HepG2 (cell line): ENCODE measurements at regions not wholly inside any gene's neighbourhood (a gene's known extent, or its start where the extent isn't known, plus 50 kb on each side); places are given as distances from the start of the nearest gene placed in this dataset.

Experiments used
- ATAC-seq: fragments of 200-7000 bp; cut with Tn5 transposase; 3 replicates; pipeline ENCODE4 v1.9.1; 2020; ENCODE audit warnings: mild to moderate bottlenecking, moderate library complexity
- BruUV-seq: library from RNA; stranded (reverse); fragments of 400-500 nt; replicated peaks from 2 replicates; lab custom pipeline; 2021; lab: Mats Ljungman, UMichigan
- CTCF ChIA-PET: fragments of 300-600 bp; formaldehyde crosslinking; extraction: SDS; loops from one replicate; lab custom pipeline; 2021; ENCODE audit warnings: low total read pairs, inconsistent platforms, low intra/inter-chr PET ratio; lab: Yijun Ruan, JAX
- POLR2A ChIA-PET: fragments of 350-600 bp; sonication (Branson Sonifier 250); formaldehyde crosslinking; loops from one replicate; lab custom pipeline; 2020; ENCODE audit warnings: antibody characterized with exemption, inconsistent platforms; lab: Yijun Ruan, JAX
- DNase-seq: peaks from one replicate; pipeline ENCODE4 v3.0.0-alpha.2; 2015; ENCODE audit warnings: low spot score
- FAIRE-seq: peaks from 3 replicates; lab custom pipeline; 2011; peaks lifted over from hg19 to GRCh38; lab: Jason Lieb, UNC
- H2AFZ ChIP-seq: one replicate; pipeline ENCODE4 v1.6.1; 2011; ENCODE audit warnings: low read length, inconsistent platforms
- H3K27ac ChIP-seq: fragments of 300-600 bp; 3 replicates; pipeline ENCODE4 v1.8.0; 2011; ENCODE audit warnings: mixed run types, mild to moderate bottlenecking, mixed read lengths, low read length, inconsistent platforms; ENCODE audit not compliant: insufficient read depth; ENCODE audit errors: extremely low read length
- H3K27me3 ChIP-seq, 2 experiments: fragments of 200-600 bp in 1 of 2; 2 replicates in 1 of 2; 3 replicates in 1 of 2; pipeline versions ENCODE4 v1.6.0 to v1.8.0; 2011; ENCODE audit warnings: low read length in 2 of 2, mild to moderate bottlenecking in 2 of 2, moderate library complexity in 2 of 2, inconsistent platforms in 1 of 2; ENCODE audit not compliant: insufficient read depth in 2 of 2, control insufficient read depth in 1 of 2
- H3K36me3 ChIP-seq, 2 experiments: fragments of 200-600 bp in 1 of 2; replicated peaks in 1 of 2; 2 replicates in 1 of 2; 3 replicates in 1 of 2; pipeline versions ENCODE4 v1.5.1 to v1.8.0; 2011; ENCODE audit warnings: low read length in 2 of 2, inconsistent platforms in 1 of 2; ENCODE audit not compliant: insufficient read depth in 2 of 2, control insufficient read depth in 1 of 2
- H3K4me1 ChIP-seq: 2 replicates; pipeline ENCODE4 v1.5.1; 2012; ENCODE audit warnings: low read length, inconsistent platforms; ENCODE audit not compliant: insufficient read depth
- H3K4me2 ChIP-seq: 2 replicates; pipeline ENCODE4 v1.6.0; 2011; ENCODE audit warnings: low read depth, low read length, inconsistent platforms
- H3K4me3 ChIP-seq, 3 experiments: fragments of 200-600 bp in 1 of 3; sonication (generic), shearing (Covaris generic) in 1 of 3; replicated peaks in 1 of 3; 2 replicates each; pipeline ENCODE4 v1.5.1; 2011 to 2016; ENCODE audit warnings: low read length in 3 of 3, inconsistent platforms in 2 of 3, low read depth in 2 of 3, mild to moderate bottlenecking in 2 of 3, control low read depth in 1 of 3, mixed read lengths in 1 of 3; ENCODE audit not compliant: insufficient read depth in 1 of 3
- H3K79me2 ChIP-seq: one replicate; pipeline ENCODE4 v1.6.1; 2011; ENCODE audit warnings: low read length, inconsistent platforms; ENCODE audit not compliant: insufficient read depth
- H3K9ac ChIP-seq: 2 replicates; pipeline ENCODE4 v1.6.0; 2011; ENCODE audit warnings: mild to moderate bottlenecking, low read depth, low read length, inconsistent platforms; ENCODE audit not compliant: insufficient read depth
- H3K9me3 ChIP-seq: 2 replicates; pipeline ENCODE4 v1.5.1; 2012; ENCODE audit warnings: mild to moderate bottlenecking, low read length
- H4K20me1 ChIP-seq: 2 replicates; pipeline ENCODE4 v1.6.0; 2011; ENCODE audit warnings: inconsistent platforms, mild to moderate bottlenecking, low read length, moderate library complexity; ENCODE audit not compliant: insufficient read depth
- ADNP ChIP-seq: sonication (generic); formaldehyde crosslinking; IDR thresholded peaks from 2 replicates; pipeline ENCODE4 v1.4.0; 2020; ENCODE audit warnings: missing genetic modification reagents
- GLI4 ChIP-seq: sonication (generic); formaldehyde crosslinking; IDR thresholded peaks from 2 replicates; pipeline ENCODE4 v1.5.1; 2020; ENCODE audit warnings: missing genetic modification reagents, mild to moderate bottlenecking, moderate library complexity, borderline replicate concordance
- PAX8 ChIP-seq: sonication (generic); formaldehyde crosslinking; IDR thresholded peaks from 2 replicates; pipeline ENCODE4 v1.8.0; 2022; ENCODE audit warnings: mild to moderate bottlenecking, missing genetic modification reagents, borderline replicate concordance
- PLRG1 ChIP-seq: fragments of 450-650 bp; conservative IDR thresholded peaks from 2 replicates; pipeline ENCODE4 v1.6.1; 2016
- SOX13 ChIP-seq, 3 experiments: fragments of 450-650 bp in 1 of 3; sonication (generic) in 1 of 3; formaldehyde crosslinking in 1 of 3; IDR thresholded peaks in 2 of 3; conservative IDR thresholded peaks in 1 of 3; 2 replicates each; pipeline versions ENCODE4 v1.5.0 to v1.6.1; 2016 to 2020; ENCODE audit warnings: antibody characterized with exemption in 1 of 3, mild to moderate bottlenecking in 1 of 3, missing compliant biosample characterization in 1 of 3, missing genetic modification reagents in 1 of 3, moderate library complexity in 1 of 3
- SP2 ChIP-seq: sonication (generic); formaldehyde crosslinking; IDR thresholded peaks from 2 replicates; pipeline ENCODE4 v1.5.1; 2020; ENCODE audit warnings: mild to moderate bottlenecking, missing genetic modification reagents
- SPEN ChIP-seq: sonication (generic); formaldehyde crosslinking; IDR thresholded peaks from 2 replicates; pipeline ENCODE4 v1.5.1; 2020; ENCODE audit warnings: low read depth, mild to moderate bottlenecking, missing genetic modification reagents
- TBL1XR1 ChIP-seq: fragments of 150-350 bp; IDR thresholded peaks from 2 replicates; pipeline ENCODE4 v1.6.1; 2014; ENCODE audit warnings: borderline replicate concordance, low read length; ENCODE audit not compliant: partially characterized antibody
- ZFX ChIP-seq: sonication (generic); formaldehyde crosslinking; IDR thresholded peaks from 2 replicates; pipeline ENCODE4 v1.4.0; 2020; ENCODE audit warnings: mild to moderate bottlenecking, low read depth, missing genetic modification reagents, moderate library complexity
- ZMAT3 ChIP-seq: sonication (generic); formaldehyde crosslinking; conservative IDR thresholded peaks from 2 replicates; pipeline ENCODE4 v1.7.0; 2021; ENCODE audit warnings: missing genetic modification reagents
- ZNF484 ChIP-seq: sonication (generic); formaldehyde crosslinking; IDR thresholded peaks from 2 replicates; pipeline ENCODE4 v1.5.1; 2020; ENCODE audit warnings: mild to moderate bottlenecking, low read depth, missing genetic modification reagents, borderline replicate concordance
- ZNF761 ChIP-seq: sonication (generic); formaldehyde crosslinking; conservative IDR thresholded peaks from 2 replicates; pipeline ENCODE4 v1.4.0; 2020; ENCODE audit warnings: mild to moderate bottlenecking, missing genetic modification reagents
- in situ Hi-C: cut with HindIII; loops from 2 replicates; pipeline ENCODE4 v1.10.0; 2017; ENCODE audit warnings: low pct_unique_long_range_greater_than_20kb; ENCODE audit not compliant: extremely low pct_ligation_motif_present
- intact Hi-C: fragments of 100-400 bp; cut with micrococcal nuclease; formaldehyde crosslinking; loops from one replicate; pipeline ENCODE4 v1.10.0; 2022; ENCODE audit not compliant: unreplicated experiment
- TF ChIP-seq, protein P1 (sequence below): sonication (generic); formaldehyde crosslinking; conservative IDR thresholded peaks from 2 replicates; pipeline ENCODE4 v1.4.0; 2020; ENCODE audit warnings: missing genetic modification reagents
- TF ChIP-seq, protein P2 (sequence below): sonication (generic); formaldehyde crosslinking; IDR thresholded peaks from 2 replicates; pipeline ENCODE4 v1.4.0; 2020; ENCODE audit warnings: mild to moderate bottlenecking, missing genetic modification reagents
- TF ChIP-seq, protein P3 (sequence below): sonication (generic); formaldehyde crosslinking; IDR thresholded peaks from 2 replicates; pipeline ENCODE4 v1.5.1; 2020; ENCODE audit warnings: mild to moderate bottlenecking, missing genetic modification reagents, moderate library complexity

DNA sequence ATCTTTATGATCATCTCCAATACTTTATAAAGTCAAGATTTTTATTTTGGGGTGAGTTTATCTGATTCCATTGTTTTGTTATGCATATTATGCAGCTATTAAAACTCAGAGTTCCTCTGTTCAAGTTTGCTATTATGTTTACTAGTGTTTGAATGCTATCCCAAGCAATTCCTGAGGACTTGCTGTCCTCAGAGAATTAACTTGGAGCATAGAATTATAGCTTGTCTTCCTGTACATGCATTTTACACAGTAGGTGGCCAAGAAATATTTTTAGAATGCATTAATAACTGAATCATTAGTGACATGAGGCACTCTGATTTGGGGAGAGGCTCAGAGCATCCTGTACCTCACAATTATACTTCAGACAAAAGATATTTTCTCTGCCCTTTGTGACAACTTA lies 195.6 kb upstream of the MIR17HG start:
- no TSS peak for BruUV-seq

More for the DNA sequence above, 195.6 kb upstream of the MIR17HG start:
- no peaks in the 10 kb centered on the region for H3K36me3 ChIP-seq
- FAIRE-seq (no peak), ATAC-seq (no peak), DNase-seq (no peak)
- H3K4me2 ChIP-seq, result no peak overlapping the region
- no peaks in the 10 kb centered on the region for H3K4me1 ChIP-seq
- intact Hi-C loops (no loop called here), in situ Hi-C loops (no loop called here)
- no peak overlapping the region for H2AFZ ChIP-seq
- TF ChIP-seq PLRG1 (no peak), GLI4 (CRISPR knock-in tag) (no peak), ZMAT3 (CRISPR knock-in tag) (no peak), ZNF761 (no peak), TBL1XR1 (no peak), ADNP (CRISPR knock-in tag) (no peak), SP2 (no peak), SOX13 (IDR thresholded peaks at IDR 0.05) (no peak), SOX13 (CRISPR knock-in tag; conservative IDR thresholded peaks at IDR 0.05 in 1 of 2, IDR thresholded peaks at IDR 0.05 in 1 of 2) (no peak), ZFX (CRISPR knock-in tag) (no peak), PAX8 (CRISPR knock-in tag) (no peak), ZNF484 (CRISPR knock-in tag) (no peak), SPEN (CRISPR knock-in tag) (no peak)
- TF ChIP-seq, protein P1, sequence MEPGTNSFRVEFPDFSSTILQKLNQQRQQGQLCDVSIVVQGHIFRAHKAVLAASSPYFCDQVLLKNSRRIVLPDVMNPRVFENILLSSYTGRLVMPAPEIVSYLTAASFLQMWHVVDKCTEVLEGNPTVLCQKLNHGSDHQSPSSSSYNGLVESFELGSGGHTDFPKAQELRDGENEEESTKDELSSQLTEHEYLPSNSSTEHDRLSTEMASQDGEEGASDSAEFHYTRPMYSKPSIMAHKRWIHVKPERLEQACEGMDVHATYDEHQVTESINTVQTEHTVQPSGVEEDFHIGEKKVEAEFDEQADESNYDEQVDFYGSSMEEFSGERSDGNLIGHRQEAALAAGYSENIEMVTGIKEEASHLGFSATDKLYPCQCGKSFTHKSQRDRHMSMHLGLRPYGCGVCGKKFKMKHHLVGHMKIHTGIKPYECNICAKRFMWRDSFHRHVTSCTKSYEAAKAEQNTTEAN, result no peak
- TF ChIP-seq, protein P2, sequence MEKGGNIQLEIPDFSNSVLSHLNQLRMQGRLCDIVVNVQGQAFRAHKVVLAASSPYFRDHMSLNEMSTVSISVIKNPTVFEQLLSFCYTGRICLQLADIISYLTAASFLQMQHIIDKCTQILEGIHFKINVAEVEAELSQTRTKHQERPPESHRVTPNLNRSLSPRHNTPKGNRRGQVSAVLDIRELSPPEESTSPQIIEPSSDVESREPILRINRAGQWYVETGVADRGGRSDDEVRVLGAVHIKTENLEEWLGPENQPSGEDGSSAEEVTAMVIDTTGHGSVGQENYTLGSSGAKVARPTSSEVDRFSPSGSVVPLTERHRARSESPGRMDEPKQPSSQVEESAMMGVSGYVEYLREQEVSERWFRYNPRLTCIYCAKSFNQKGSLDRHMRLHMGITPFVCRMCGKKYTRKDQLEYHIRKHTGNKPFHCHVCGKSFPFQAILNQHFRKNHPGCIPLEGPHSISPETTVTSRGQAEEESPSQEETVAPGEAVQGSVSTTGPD (CRISPR knock-in tag), result no peak
- TF ChIP-seq, protein P3, sequence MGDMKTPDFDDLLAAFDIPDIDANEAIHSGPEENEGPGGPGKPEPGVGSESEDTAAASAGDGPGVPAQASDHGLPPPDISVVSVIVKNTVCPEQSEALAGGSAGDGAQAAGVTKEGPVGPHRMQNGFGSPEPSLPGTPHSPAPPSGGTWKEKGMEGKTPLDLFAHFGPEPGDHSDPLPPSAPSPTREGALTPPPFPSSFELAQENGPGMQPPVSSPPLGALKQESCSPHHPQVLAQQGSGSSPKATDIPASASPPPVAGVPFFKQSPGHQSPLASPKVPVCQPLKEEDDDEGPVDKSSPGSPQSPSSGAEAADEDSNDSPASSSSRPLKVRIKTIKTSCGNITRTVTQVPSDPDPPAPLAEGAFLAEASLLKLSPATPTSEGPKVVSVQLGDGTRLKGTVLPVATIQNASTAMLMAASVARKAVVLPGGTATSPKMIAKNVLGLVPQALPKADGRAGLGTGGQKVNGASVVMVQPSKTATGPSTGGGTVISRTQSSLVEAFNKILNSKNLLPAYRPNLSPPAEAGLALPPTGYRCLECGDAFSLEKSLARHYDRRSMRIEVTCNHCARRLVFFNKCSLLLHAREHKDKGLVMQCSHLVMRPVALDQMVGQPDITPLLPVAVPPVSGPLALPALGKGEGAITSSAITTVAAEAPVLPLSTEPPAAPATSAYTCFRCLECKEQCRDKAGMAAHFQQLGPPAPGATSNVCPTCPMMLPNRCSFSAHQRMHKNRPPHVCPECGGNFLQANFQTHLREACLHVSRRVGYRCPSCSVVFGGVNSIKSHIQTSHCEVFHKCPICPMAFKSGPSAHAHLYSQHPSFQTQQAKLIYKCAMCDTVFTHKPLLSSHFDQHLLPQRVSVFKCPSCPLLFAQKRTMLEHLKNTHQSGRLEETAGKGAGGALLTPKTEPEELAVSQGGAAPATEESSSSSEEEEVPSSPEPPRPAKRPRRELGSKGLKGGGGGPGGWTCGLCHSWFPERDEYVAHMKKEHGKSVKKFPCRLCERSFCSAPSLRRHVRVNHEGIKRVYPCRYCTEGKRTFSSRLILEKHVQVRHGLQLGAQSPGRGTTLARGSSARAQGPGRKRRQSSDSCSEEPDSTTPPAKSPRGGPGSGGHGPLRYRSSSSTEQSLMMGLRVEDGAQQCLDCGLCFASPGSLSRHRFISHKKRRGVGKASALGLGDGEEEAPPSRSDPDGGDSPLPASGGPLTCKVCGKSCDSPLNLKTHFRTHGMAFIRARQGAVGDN, result no peak
- ChIA-PET POLR2A (no interaction called here), CTCF (no interaction called here)
- H3K4me3 ChIP-seq, result no peak overlapping the region
- no peak overlapping the region for H3K9ac ChIP-seq
- H4K20me1 ChIP-seq, result no peaks in the 10 kb centered on the region
- no peak overlapping the region for H3K27ac ChIP-seq
- H3K9me3 ChIP-seq, result no peaks in the 10 kb centered on the region
- H3K79me2 ChIP-seq, result no peaks in the 10 kb centered on the region
- H3K27me3 ChIP-seq, result no peaks in the 10 kb centered on the region
